C4-2B (cell line): ENCODE measurements at regions not wholly inside any gene's neighbourhood (a gene's known extent, or its start where the extent isn't known, plus 50 kb on each side); places are given as distances from the start of the nearest gene placed in this dataset.

Experiments
- CTCF ChIP-seq: fragments of 450-650 bp; conservative IDR thresholded peaks from 2 replicates; pipeline ENCODE4 v1.5.1; 2017; ENCODE audit warnings: mild to moderate bottlenecking
- ZFX ChIP-seq: fragments of 450-650 bp; IDR thresholded peaks from 2 replicates; pipeline ENCODE4 v1.6.1; 2017

DNA sequence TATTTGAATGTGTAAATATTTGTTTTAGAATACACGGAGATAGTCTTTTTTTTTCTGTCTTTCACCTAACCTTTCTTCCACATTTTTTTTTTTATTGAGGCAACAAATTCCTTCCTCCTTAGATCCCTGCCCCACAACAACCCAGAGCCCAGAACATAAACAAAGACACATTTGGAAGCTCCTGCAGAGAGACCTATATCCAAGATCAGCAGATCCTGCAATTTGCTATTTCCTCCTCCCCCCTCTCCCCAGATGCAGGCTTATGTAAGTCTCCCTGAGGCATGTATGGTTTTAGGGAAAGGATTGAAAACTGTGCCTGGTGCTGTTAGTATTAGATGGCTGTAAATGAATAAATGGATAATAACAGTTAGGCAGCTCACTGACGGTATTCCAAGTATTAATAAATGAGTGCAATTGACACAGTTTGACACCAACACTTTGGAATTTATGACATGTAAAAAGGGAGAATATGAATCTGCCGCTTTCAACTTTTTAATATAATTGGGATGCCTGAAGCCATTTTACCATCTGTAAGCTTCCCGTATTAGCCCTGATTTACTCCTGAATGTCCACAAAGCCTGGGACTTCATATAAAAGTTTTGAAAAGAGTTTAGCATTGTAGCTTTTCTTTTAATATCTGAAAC, 608.3 kb upstream of the CITED2 start:
- no peak for TF ChIP-seq CTCF
- TF ChIP-seq ZFX: no peak
